ENCODE measurements at regions not wholly inside any gene's neighbourhood (a gene's known extent, or its start where the extent isn't known, plus 50 kb on each side); places are given as distances from the start of the nearest gene placed in this dataset.

DNA sequence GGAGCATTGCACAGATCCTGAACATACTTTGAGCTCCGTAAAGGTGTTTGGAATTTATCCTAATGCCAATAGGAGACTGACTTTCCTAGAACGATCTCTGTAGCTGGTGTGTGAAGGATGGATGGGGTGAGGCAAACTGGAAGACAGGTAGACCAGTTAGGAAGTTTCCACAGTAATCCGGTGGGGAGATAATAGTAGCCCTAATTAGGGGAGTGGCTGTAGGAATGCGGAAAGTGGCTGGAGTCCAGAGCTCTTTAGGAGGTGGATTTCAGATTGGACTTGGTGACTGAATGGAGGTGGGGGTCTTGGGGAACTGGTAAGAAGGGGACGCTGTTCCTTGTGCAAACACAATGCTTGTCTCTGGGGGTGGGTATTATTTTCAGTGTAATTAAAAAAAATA lies 146.3 kb downstream of the SOX4 start (continued):
- TF ChIP-seq, protein P1, sequence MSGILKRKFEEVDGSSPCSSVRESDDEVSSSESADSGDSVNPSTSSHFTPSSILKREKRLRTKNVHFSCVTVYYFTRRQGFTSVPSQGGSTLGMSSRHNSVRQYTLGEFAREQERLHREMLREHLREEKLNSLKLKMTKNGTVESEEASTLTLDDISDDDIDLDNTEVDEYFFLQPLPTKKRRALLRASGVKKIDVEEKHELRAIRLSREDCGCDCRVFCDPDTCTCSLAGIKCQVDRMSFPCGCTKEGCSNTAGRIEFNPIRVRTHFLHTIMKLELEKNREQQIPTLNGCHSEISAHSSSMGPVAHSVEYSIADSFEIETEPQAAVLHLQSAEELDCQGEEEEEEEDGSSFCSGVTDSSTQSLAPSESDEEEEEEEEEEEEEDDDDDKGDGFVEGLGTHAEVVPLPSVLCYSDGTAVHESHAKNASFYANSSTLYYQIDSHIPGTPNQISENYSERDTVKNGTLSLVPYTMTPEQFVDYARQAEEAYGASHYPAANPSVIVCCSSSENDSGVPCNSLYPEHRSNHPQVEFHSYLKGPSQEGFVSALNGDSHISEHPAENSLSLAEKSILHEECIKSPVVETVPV (CRISPR knock-in tag; IDR thresholded peaks at IDR 0.05), result no peak

DNA sequence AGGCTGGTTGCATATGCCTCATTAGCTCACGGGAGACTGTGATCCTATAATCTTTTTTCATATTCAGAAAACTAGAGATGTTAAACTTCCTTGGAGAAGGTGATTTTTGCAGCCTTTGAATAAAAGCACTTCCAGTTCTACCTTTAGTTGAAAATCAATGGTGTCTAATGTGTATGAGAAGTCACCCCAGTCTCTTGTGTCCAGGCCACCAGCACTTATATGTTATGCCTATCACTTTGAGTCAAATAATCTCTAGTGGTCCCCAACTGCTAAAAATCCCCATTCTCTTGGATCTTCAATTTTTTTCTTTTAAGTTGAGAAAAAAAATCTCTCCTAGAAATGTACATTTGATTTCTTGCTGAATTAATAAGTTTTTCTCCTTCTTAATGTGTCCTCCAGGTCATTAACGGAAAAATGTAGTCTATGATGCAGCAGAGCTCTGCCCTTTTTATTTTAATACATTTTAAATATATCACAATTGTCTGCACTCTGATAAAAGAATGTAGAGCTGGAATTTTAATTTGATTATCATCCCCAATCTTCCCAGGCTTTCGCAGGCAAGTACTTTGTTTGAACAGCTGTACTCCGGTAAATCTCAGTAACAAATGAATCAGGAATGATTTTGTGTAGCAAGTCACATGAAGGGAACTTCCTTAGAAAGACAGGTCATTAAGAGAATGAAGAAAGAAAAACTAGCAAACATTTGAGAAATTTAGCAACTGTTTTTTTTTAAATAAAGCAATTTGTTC lies 147.0 kb downstream of the SOX4 start:
- peak; percentile 91; the same call in 1 of the 2 replicates for TF ChIP-seq POU6F1 (CRISPR knock-in tag; IDR thresholded peaks at IDR 0.05; ENCODE audit: borderline replicate concordance, low read depth)
- TF ChIP-seq ARNTL (CRISPR knock-in tag; IDR thresholded peaks at IDR 0.05; ENCODE audit: borderline replicate concordance, low read depth), result no peak
- TF ChIP-seq ZFP30 (CRISPR knock-in tag; IDR thresholded peaks at IDR 0.05), result no peak
- peak; percentile 98 for TF ChIP-seq ISL1 (CRISPR knock-in tag; IDR thresholded peaks at IDR 0.05)
- TF ChIP-seq PPARA (CRISPR knock-in tag; IDR thresholded peaks at IDR 0.05; ENCODE audit: borderline replicate concordance), result no peak
- TF ChIP-seq, protein P2, sequence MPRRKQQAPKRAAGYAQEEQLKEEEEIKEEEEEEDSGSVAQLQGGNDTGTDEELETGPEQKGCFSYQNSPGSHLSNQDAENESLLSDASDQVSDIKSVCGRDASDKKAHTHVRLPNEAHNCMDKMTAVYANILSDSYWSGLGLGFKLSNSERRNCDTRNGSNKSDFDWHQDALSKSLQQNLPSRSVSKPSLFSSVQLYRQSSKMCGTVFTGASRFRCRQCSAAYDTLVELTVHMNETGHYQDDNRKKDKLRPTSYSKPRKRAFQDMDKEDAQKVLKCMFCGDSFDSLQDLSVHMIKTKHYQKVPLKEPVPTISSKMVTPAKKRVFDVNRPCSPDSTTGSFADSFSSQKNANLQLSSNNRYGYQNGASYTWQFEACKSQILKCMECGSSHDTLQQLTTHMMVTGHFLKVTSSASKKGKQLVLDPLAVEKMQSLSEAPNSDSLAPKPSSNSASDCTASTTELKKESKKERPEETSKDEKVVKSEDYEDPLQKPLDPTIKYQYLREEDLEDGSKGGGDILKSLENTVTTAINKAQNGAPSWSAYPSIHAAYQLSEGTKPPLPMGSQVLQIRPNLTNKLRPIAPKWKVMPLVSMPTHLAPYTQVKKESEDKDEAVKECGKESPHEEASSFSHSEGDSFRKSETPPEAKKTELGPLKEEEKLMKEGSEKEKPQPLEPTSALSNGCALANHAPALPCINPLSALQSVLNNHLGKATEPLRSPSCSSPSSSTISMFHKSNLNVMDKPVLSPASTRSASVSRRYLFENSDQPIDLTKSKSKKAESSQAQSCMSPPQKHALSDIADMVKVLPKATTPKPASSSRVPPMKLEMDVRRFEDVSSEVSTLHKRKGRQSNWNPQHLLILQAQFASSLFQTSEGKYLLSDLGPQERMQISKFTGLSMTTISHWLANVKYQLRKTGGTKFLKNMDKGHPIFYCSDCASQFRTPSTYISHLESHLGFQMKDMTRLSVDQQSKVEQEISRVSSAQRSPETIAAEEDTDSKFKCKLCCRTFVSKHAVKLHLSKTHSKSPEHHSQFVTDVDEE (CRISPR knock-in tag; IDR thresholded peaks at IDR 0.05), result peak; percentile 62; the same call in 1 of the 2 replicates
- no peak for TF ChIP-seq RARB (CRISPR knock-in tag; IDR thresholded peaks at IDR 0.05)
- TF ChIP-seq ZNF565 (CRISPR knock-in tag; conservative IDR thresholded peaks at IDR 0.05; ENCODE audit: low read depth), result no peak
- TF ChIP-seq SNAI2 (CRISPR knock-in tag; IDR thresholded peaks at IDR 0.05), result 0 out of 2 replicates have a peak, but pooled peaks have one; percentile 69
- TF ChIP-seq ZC3H10 (CRISPR knock-in tag; IDR thresholded peaks at IDR 0.05), result peak; percentile 97
- no peak for TF ChIP-seq ZNF70 (CRISPR knock-in tag; IDR thresholded peaks at IDR 0.05)
- TF ChIP-seq ESRRG (CRISPR knock-in tag; IDR thresholded peaks at IDR 0.05), result peak; percentile 94
- TF ChIP-seq CREB5 (CRISPR knock-in tag; IDR thresholded peaks at IDR 0.05; ENCODE audit: low read depth), result peak; percentile 96
- no peak for TF ChIP-seq OSR1 (CRISPR knock-in tag; IDR thresholded peaks at IDR 0.05)
- TF ChIP-seq TOX (CRISPR knock-in tag; IDR thresholded peaks at IDR 0.05; ENCODE audit: borderline replicate concordance), result peak; percentile 39; the same call in 1 of the 2 replicates
- TF ChIP-seq CSDC2 (CRISPR knock-in tag; IDR thresholded peaks at IDR 0.05), result 0 out of 2 replicates have a peak, but pooled peaks have one; percentile 31
- peak; percentile 89; the same call in 1 of the 2 replicates for TF ChIP-seq PATZ1 (CRISPR knock-in tag; IDR thresholded peaks at IDR 0.05; ENCODE audit: borderline replicate concordance)
- TF ChIP-seq ZNF8 (CRISPR knock-in tag; IDR thresholded peaks at IDR 0.05), result no peak
- TF ChIP-seq GLIS3 (CRISPR knock-in tag; IDR thresholded peaks at IDR 0.05), result peak; percentile 96
- TF ChIP-seq TCF4 (CRISPR knock-in tag; IDR thresholded peaks at IDR 0.05; ENCODE audit: borderline replicate concordance), result peak; percentile 91
- TF ChIP-seq ZFP3 (CRISPR knock-in tag; IDR thresholded peaks at IDR 0.05), result peak; percentile 78; the same call in 1 of the 2 replicates
- TF ChIP-seq, protein P1 (CRISPR knock-in tag; IDR thresholded peaks at IDR 0.05), result peak; percentile 88; the same call in 1 of the 2 replicates
- no peak for TF ChIP-seq BACH2 (CRISPR knock-in tag; IDR thresholded peaks at IDR 0.05; ENCODE audit: borderline replicate concordance)
- ATAC-seq, result peak; percentile 69
